B cell (primary cell): ENCODE measurements at regions not wholly inside any gene's neighbourhood (a gene's known extent, or its start where the extent isn't known, plus 50 kb on each side); places are given as distances from the start of the nearest gene placed in this dataset.
"Not testable (repeated sequence)": the region's sequence is repeated elsewhere in the genome, so short reads cannot be mapped to it uniquely, and the experiment has no call there.

Source experiments
- CTCF ChIP-seq: fragments of 200-600 bp; IDR thresholded peaks from one replicate; pipeline ENCODE4 v1.8.0; 2022; ENCODE audit warnings: antibody characterized with exemption, mild to moderate bottlenecking
- EZH2 ChIP-seq: IDR thresholded peaks from 2 replicates; pipeline ENCODE4 v1.6.1; 2012; ENCODE audit warnings: borderline replicate concordance, low read depth, mild to moderate bottlenecking, moderate library complexity, low read length; ENCODE audit not compliant: insufficient read depth, poor library complexity, severe bottlenecking

- TF ChIP-seq CTCF, EZH2: not testable (repeated sequence)
These were observed 792.6 kb downstream of the NTRK3 start for GRCh38 chr15:87463956-87464355.
